ENCODE measurements at regions not wholly inside any gene's neighbourhood (a gene's known extent, or its start where the extent isn't known, plus 50 kb on each side); places are given as distances from the start of the nearest gene placed in this dataset.

GRCh38 chr13:37390735-37391134 lies 207.8 kb downstream of the POSTN start:
- TF ChIP-seq HCFC1 (IDR thresholded peaks at IDR 0.05; ENCODE audit: low read depth, low read length) = no peak
- no peak for TF ChIP-seq CBX5 (CRISPR knock-in tag; IDR thresholded peaks at IDR 0.05; ENCODE audit: borderline replicate concordance)
- no peak for TF ChIP-seq POLR2A (IDR thresholded peaks at IDR 0.05; ENCODE audit: insufficient read depth in 1 of 2, low read depth in 2 of 2, low read length in 2 of 2)

Data from HepG2 (cell line).